Thyroid gland (tissue), 4 donors: ENCODE measurements at regions not wholly inside any gene's neighbourhood (a gene's known extent, or its start where the extent isn't known, plus 50 kb on each side); places are given as distances from the start of the nearest gene placed in this dataset.

Experiments used
- CTCF ChIP-seq, 6 experiments: fragments of 200-600 bp in 3 of 6; fragments of 450-650 bp in 3 of 6; sonication (generic) in 3 of 6; IDR thresholded peaks; one replicate each; pipeline ENCODE4 v1.5.1; 2016 to 2019; ENCODE audit warnings: antibody characterized with exemption in 6 of 6, mild to moderate bottlenecking in 2 of 6, inconsistent platforms in 1 of 6, moderate library complexity in 1 of 6
- POLR2A ChIP-seq, 2 donors: fragments of 450-650 bp; IDR thresholded peaks; one replicate each; pipeline ENCODE4 v1.6.1; 2017; ENCODE audit warnings: antibody characterized with exemption in 2 of 2, mild to moderate bottlenecking in 2 of 2, moderate library complexity in 1 of 2

GRCh38 chr10:35765996-35766395, 123.9 kb upstream of the FZD8 start:
- TF ChIP-seq POLR2A (IDR thresholded peaks at IDR 0.05) (no peak), CTCF (IDR thresholded peaks at IDR 0.05) (no peak)
